ENCODE measurements at regions not wholly inside any gene's neighbourhood (a gene's known extent, or its start where the extent isn't known, plus 50 kb on each side); places are given as distances from the start of the nearest gene placed in this dataset.

GRCh38 chr3:35565048-35565447 is 74.3 kb upstream of the ARPP21 start:
- TF ChIP-seq CTCF (IDR thresholded peaks at IDR 0.05 in 8 of 11, conservative IDR thresholded peaks at IDR 0.05 in 3 of 11) (no peak), POLR2AphosphoS5 (IDR thresholded peaks at IDR 0.05) (no peak)

All from spleen (tissue), 7 donors.